Kidney (tissue), 13 donors: ENCODE measurements at regions not wholly inside any gene's neighbourhood (a gene's known extent, or its start where the extent isn't known, plus 50 kb on each side); places are given as distances from the start of the nearest gene placed in this dataset.
"Not testable (repeated sequence)": the region's sequence is repeated elsewhere in the genome, so short reads cannot be mapped to it uniquely, and the experiment has no call there.

Experiments used
- DNase-seq, 5 donors: peaks; one replicate each; pipeline ENCODE4 v3.0.0-alpha.2; 2013 to 2020
- FAIRE-seq: peaks from 2 replicates; lab custom pipeline; 2012; peaks lifted over from hg19 to GRCh38; lab: Jason Lieb, UNC
- H3K27ac ChIP-seq, 2 donors: one replicate each; pipeline ENCODE4 v1.7.0; 2013; ENCODE audit warnings: low read depth in 2 of 2, low read length in 2 of 2, inconsistent platforms in 1 of 2
- H3K27me3 ChIP-seq: one replicate; pipeline ENCODE4 v1.7.1; 2013; ENCODE audit warnings: low read length, inconsistent platforms; ENCODE audit not compliant: control insufficient read depth, insufficient read depth
- H3K36me3 ChIP-seq, 3 donors: one replicate each; pipeline versions ENCODE4 v1.7.0 to v1.7.1; 2013; ENCODE audit warnings: low read length in 3 of 3, control low read depth in 1 of 3, inconsistent platforms in 1 of 3; ENCODE audit not compliant: insufficient read depth in 3 of 3, control insufficient read depth in 2 of 3
- H3K4me1 ChIP-seq, 3 donors: one replicate each; pipeline versions ENCODE4 v1.7.0 to v1.7.1; 2013; ENCODE audit warnings: low read length in 3 of 3, inconsistent platforms in 1 of 3, low read depth in 1 of 3; ENCODE audit not compliant: control insufficient read depth in 2 of 3, insufficient read depth in 2 of 3
- H3K4me3 ChIP-seq, 3 donors: one replicate each; pipeline versions ENCODE4 v1.7.0 to v1.8.1; 2013; ENCODE audit warnings: low read length in 3 of 3, control low read depth in 1 of 3, inconsistent platforms in 1 of 3
- H3K9ac ChIP-seq, 3 donors: one replicate each; pipeline versions ENCODE4 v1.7.0 to v1.7.1; 2013; ENCODE audit warnings: low read length in 3 of 3, control low read depth in 1 of 3, inconsistent platforms in 1 of 3
- H3K9me3 ChIP-seq, 3 donors: one replicate each; pipeline versions ENCODE4 v1.7.0 to v1.7.1; 2013; ENCODE audit warnings: low read length in 3 of 3, control low read depth in 1 of 3, inconsistent platforms in 1 of 3; ENCODE audit not compliant: control insufficient read depth in 2 of 3, insufficient read depth in 1 of 3
- CTCF ChIP-seq: IDR thresholded peaks from 3 replicates; pipeline ENCODE4 v1.5.1; 2012; ENCODE audit warnings: mild to moderate bottlenecking, moderate library complexity, borderline replicate concordance; ENCODE audit not compliant: insufficient read depth; ENCODE audit errors: extremely low read depth
- intact Hi-C: fragments of 100-400 bp; cut with DNase I; formaldehyde crosslinking; loops from one replicate; pipeline ENCODE4 v1.11.1; 2022
- donor health status: control.
- donor health status: control.
- donor health status: control.
- donor health status: control.
- donor health status: control.
- donor health status: DM: yes; HTN: yes; CAD: no.
- donor health status: Normal renal cell carcinoma (clear cell type).

DNA sequence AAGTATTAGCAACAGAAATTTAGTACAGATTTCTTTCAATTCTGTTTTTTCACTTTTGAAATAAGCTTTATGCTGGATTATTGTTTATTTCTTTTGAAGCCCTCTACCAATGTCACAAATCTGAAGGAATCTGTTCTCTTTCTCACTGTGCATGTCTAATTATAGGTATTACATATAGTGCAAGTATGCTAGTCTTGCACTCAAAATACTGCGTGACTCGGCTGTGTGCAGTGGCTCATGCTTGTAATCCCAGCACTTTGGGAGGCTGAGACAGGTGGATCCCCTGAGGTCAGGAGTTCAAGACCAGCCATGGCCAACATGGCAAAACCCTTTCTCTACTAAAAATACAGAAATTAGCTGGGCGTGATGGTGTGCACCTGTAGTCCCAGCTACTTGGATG, 95.8 kb upstream of the PLAAT1 start:
- FAIRE-seq (no peak), DNase-seq (no peak)
- Histone ChIP-seq H3K4me3 (no peak overlapping the region), H3K4me1 (no peaks in the 10 kb centered on the region), H3K36me3 (no peaks in the 10 kb centered on the region), H3K27ac (no peak overlapping the region), H3K27me3 (no peaks in the 10 kb centered on the region), H3K9ac (no peak overlapping the region), H3K9me3 (no peaks in the 10 kb centered on the region)
- intact Hi-C loops = no loop called here
- no peak for TF ChIP-seq CTCF

- Histone ChIP-seq H3K4me3 (no peak overlapping the region), H3K4me1 (no peaks in the 10 kb centered on the region), H3K36me3 (no peaks in the 10 kb centered on the region), H3K27ac (no peak overlapping the region), H3K27me3 (no peaks in the 10 kb centered on the region), H3K9me3 (no peaks in the 10 kb centered on the region), H3K9ac (no peak overlapping the region)
- intact Hi-C loops = no loop called here
- TF ChIP-seq CTCF = no peak
- FAIRE-seq = no peak
- DNase-seq = no peak
Observed at GRCh38 chr3:193148688-193149473, 92.1 kb upstream of the PLAAT1 start.

DNA sequence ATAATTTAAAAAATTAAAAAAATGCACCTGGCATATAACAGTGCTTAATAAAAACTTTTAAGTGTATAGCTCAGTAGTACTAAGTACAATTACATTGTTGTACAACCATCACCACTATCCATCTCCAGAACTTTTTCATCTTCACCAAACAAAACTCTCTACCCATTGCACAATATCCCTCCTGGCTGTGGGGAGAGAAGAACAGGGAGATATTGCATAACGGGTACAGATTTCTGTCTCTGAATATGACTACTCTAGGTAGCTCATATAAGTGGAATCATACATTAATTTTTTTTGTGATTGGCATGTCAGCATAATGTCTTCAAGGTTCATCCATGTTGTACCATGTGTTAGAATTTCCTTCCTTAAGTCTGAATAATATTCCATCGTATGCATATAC, 91.0 kb upstream of the PLAAT1 start:
- no peak for FAIRE-seq
- Histone ChIP-seq H3K4me1 (no peaks in the 10 kb centered on the region), H3K36me3 (no peaks in the 10 kb centered on the region), H3K9ac (no peak overlapping the region), H3K27ac (no peak overlapping the region), H3K4me3 (no peak overlapping the region), H3K27me3 (no peaks in the 10 kb centered on the region), H3K9me3 (no peaks in the 10 kb centered on the region)
- intact Hi-C loops = no loop called here
- TF ChIP-seq CTCF = no peak
- no peak for DNase-seq

DNA sequence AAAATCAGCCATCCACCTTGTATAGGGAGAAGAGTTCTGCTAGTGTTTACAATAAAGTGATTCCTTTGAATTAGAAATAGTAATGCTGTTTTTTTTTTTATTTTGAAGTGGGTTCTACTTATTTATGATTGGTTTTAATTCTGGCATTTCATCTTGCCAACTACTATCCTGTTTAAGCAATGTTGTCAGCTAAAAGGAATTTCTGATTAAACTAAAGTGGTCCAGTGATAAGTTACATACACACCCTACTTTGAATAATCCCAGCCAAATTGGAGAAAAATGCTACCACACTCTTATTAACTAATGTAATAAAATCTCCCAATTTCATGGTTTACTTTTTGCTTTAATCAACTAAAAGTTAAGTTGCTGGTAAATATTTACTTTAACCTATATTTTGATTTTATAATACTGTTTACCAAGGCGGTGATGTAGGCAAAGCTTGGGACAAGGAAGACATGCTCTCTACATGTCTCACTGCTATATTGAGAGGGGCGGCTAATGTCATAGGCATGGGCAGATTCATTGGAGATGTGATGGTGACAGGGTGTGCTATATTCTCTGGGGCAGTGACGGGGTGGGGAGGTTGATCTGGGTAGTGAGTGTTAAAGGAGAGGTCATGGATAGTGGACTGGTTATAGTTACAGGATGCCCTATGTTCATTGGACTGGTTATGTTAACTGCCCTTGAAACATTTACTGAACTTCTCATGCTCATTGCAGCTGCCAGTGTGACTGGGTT, 85.8 kb upstream of the PLAAT1 start:
- H3K27ac ChIP-seq, DNase-seq, H3K4me3 ChIP-seq, H3K27me3 ChIP-seq, intact Hi-C loops, H3K9me3 ChIP-seq, H3K36me3 ChIP-seq, H3K4me1 ChIP-seq, H3K9ac ChIP-seq: not testable (repeated sequence)
- FAIRE-seq = peak; percentile 8
